Colonic mucosa (tissue), 4 donors: ENCODE measurements at regions not wholly inside any gene's neighbourhood (a gene's known extent, or its start where the extent isn't known, plus 50 kb on each side); places are given as distances from the start of the nearest gene placed in this dataset.

Experiments used
- DNase-seq: peaks from one replicate; pipeline ENCODE4 v3.0.0-alpha.2; 2020
- H3K27ac ChIP-seq: fragments of 200-600 bp; one replicate; pipeline ENCODE4 v1.8.0; 2021
- H3K27me3 ChIP-seq: fragments of 200-600 bp; one replicate; pipeline ENCODE4 v1.8.0; 2021
- H3K36me3 ChIP-seq: fragments of 200-600 bp; one replicate; pipeline ENCODE4 v1.8.0; 2021
- H3K4me1 ChIP-seq: fragments of 200-600 bp; one replicate; pipeline ENCODE4 v1.8.0; 2021; ENCODE audit warnings: mild to moderate bottlenecking
- H3K4me3 ChIP-seq: fragments of 200-600 bp; one replicate; pipeline ENCODE4 v1.8.0; 2021
- H3K9ac ChIP-seq, 2 donors: one replicate each; pipeline ENCODE4 v1.7.0; 2013; ENCODE audit warnings: control low read depth in 2 of 2, low read depth in 2 of 2, low read length in 2 of 2
- H3K9me3 ChIP-seq: fragments of 200-600 bp; one replicate; pipeline ENCODE4 v1.8.0; 2021
- intact Hi-C: fragments of 100-400 bp; cut with DNase I; formaldehyde crosslinking; loops from one replicate; pipeline ENCODE4 v1.14.1; 2022
- TF ChIP-seq, protein P1 (sequence below): fragments of 200-600 bp; IDR thresholded peaks from one replicate; pipeline ENCODE4 v1.8.0; 2022; ENCODE audit warnings: antibody characterized with exemption, mild to moderate bottlenecking
- donor health status: healthy.
- donor health status: DM: no; HTN: no; CAD: no.
- donor health status: DM: no; HTN: no; CAD: no.

DNA sequence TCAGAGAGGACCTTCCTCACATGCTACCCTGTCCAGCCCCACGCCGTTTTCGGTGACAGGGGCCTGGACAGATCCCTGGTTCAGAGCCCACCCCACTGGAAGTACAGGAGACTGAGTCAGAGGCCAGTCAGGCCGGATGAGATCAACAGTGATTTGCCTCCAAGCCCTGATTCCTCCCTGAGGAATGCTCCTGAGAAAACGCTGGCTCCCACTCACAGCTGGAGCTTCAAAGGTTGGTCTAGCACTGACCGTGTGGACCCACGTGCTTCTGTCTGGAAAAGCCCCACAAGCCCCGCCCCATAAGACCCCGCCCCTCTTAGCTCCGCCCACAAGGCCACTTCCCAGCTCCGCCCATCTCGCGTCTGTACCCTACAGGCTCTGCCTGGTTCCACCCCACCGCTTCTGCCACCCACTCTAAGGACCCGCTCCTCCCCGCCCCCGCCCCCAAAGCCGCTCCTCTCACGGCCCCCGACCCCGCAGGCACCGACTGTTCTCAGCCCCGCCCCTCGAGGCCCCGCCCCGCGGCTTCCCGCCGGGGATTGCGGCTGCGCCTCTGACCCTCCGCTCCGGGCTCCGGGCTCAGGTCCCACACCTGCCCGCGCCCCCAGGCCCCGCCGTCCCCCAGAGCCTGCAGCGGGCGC, 64.9 kb upstream of the BHLHE23 start:
- no peaks in the 10 kb centered on the region for H3K4me1 ChIP-seq
- no peak overlapping the region for H3K27ac ChIP-seq
- no peak for DNase-seq
- peaks cover 20% of the 10 kb centered on the region for H3K27me3 ChIP-seq
- no peak overlapping the region for H3K4me3 ChIP-seq
- H3K9ac ChIP-seq: no peak overlapping the region
- TF ChIP-seq, protein P1, sequence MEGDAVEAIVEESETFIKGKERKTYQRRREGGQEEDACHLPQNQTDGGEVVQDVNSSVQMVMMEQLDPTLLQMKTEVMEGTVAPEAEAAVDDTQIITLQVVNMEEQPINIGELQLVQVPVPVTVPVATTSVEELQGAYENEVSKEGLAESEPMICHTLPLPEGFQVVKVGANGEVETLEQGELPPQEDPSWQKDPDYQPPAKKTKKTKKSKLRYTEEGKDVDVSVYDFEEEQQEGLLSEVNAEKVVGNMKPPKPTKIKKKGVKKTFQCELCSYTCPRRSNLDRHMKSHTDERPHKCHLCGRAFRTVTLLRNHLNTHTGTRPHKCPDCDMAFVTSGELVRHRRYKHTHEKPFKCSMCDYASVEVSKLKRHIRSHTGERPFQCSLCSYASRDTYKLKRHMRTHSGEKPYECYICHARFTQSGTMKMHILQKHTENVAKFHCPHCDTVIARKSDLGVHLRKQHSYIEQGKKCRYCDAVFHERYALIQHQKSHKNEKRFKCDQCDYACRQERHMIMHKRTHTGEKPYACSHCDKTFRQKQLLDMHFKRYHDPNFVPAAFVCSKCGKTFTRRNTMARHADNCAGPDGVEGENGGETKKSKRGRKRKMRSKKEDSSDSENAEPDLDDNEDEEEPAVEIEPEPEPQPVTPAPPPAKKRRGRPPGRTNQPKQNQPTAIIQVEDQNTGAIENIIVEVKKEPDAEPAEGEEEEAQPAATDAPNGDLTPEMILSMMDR: no peak
- no peaks in the 10 kb centered on the region for H3K9me3 ChIP-seq
- intact Hi-C loops: no loop called here
- H3K36me3 ChIP-seq: no peaks in the 10 kb centered on the region

DNA sequence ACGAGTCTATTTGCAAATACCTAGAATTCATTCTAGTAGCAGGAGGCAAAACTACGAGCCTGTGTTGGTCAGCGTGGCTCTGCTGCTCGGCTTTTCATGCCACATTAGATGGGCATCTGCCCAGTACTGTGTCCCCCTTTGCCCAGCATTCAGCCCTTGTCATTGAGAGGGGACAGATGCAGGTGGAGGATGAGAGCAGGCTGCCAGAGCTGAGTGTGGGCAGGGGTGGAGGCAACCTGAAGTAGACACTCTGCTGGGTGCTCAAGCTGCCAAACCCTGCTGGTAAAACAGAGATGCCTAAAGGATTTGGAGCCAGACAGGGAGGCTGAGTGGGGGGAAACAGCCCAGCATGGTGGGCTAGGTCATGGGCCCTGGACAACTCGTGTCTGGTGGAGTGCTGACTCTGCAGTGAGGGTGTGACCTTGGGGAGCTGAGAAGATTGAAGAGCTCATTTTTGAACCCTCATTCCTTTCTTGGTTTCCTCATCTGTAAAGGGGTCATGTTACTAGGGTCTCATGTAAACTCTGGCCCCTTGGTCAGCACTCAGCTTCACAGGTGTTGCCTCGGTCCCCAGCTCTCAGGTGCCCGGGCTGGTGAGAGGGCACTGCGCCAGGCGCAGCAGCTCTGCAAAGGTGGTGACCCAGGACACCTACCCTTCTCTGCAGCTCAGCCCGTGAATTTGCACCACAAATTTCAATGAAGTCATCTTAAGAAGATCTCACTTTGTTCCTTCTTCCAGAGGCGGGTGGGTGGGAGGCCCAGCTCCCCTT, 64.2 kb upstream of the BHLHE23 start:
- H3K9ac ChIP-seq: no peak overlapping the region
- H3K27me3 ChIP-seq: peaks cover 20% of the 10 kb centered on the region
- intact Hi-C loops: no loop called here
- no peaks in the 10 kb centered on the region for H3K9me3 ChIP-seq
- H3K4me1 ChIP-seq: no peaks in the 10 kb centered on the region
- no peaks in the 10 kb centered on the region for H3K36me3 ChIP-seq
- no peak overlapping the region for H3K4me3 ChIP-seq
- TF ChIP-seq, protein P1: no peak
- H3K27ac ChIP-seq: no peak overlapping the region
- DNase-seq: no peak

DNA sequence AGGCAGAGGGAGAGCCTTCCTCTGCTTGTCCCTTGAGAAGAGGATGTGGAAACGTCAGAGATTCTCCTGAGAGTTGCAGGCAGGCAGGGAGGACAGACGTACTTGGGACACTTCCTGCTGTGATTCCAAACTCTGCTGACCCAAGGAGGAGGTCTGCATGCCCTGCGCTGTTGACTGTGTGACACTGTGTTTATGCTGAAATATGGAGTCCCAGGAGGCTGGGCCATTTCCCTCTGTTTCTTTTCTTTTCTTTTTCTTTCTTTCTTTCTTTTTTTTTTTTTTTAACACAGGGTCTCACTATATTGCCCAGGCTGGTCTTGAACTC, 63.5 kb upstream of the BHLHE23 start:
- TF ChIP-seq, protein P1: no peak
- Histone ChIP-seq H3K4me1 (no peaks in the 10 kb centered on the region), H3K36me3 (no peaks in the 10 kb centered on the region), H3K27ac (no peak overlapping the region), H3K9me3 (no peaks in the 10 kb centered on the region), H3K9ac (no peak overlapping the region), H3K4me3 (no peak overlapping the region), H3K27me3 (peaks cover 20% of the 10 kb centered on the region)
- intact Hi-C loops: no loop called here
- no peak for DNase-seq

DNA sequence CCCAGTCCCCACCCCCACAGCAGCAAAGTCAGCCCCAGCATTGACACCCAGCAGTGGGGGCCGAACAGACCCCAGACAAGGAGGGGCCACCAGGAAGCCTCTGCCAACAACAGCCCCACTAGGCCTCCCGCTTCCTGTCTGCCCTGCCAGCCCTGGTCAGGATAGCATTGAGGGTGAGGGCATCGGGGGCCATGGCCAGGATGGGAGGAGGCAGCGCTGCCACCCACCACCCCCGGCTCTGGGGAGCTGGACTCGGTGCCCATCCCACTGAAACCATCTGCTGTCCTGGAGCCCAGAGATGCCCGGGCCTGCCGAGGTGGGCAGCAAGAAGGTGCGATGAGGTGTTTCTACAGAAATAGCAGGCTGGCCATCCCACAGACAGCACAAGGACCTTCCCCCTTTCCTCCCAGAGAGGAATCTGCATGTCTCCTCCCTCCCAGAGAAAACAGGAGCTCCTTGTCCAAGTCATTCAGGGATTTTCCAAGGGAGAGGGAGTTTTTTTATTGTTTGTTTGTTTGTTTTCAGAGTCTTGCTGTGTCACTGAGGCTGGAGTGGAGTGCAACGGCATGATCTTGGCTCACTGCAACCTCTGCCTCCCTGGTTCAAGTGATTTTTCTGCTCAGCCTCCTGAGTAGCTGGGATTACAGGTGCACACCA, 62.1 kb upstream of the BHLHE23 start:
- intact Hi-C loops: no loop called here
- Histone ChIP-seq H3K27ac (no peak overlapping the region), H3K36me3 (no peaks in the 10 kb centered on the region), H3K4me3 (no peak overlapping the region), H3K27me3 (peaks cover 20% of the 10 kb centered on the region), H3K4me1 (no peaks in the 10 kb centered on the region), H3K9ac (no peak overlapping the region), H3K9me3 (no peaks in the 10 kb centered on the region)
- TF ChIP-seq, protein P1: no peak
- DNase-seq: no peak

DNA sequence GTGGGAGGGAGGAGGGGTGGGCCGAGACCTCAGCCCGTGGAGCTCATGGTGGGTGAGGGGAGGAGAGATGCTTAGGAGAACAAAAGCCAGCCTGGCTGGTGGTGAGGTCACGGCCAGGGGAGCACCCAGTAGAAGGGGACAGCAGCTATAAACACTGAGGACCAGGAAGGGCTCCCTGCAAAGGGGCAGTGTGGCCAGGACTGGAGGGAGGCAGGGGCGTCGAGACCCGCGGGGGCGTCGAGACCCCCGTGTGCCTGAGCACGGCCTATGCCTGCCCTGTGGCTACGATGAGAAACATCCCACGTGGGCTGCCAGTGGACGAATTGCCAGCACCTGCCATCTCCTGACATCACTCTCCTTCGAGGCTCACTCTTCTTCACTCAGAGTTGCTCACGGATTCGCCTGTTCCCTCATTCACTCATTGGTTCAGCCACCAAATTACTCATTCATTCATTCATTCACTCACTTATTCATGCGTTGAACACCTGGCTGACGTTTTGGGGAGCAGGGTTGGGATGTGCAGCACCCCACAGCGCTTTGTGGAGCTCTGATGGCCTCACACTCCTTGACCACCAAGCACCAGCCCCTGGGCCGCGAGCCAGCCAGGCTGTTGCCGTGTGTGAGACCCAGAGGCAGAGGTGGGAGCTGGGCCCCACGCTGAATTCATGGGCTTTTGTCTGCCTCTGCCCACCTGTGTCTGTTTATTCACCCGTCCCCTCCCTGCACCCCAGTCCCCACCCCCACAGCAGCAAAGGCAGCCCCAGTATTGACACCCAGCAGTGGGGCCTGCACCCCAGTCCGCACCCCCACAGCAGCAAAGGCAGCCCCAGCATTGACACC, 61.2 kb upstream of the BHLHE23 start:
- Histone ChIP-seq H3K4me1 (no peaks in the 10 kb centered on the region), H3K9ac (no peak overlapping the region), H3K36me3 (no peaks in the 10 kb centered on the region), H3K9me3 (no peaks in the 10 kb centered on the region), H3K27me3 (peaks cover 15% of the 10 kb centered on the region), H3K4me3 (no peak overlapping the region), H3K27ac (no peak overlapping the region)
- TF ChIP-seq, protein P1: no peak
- intact Hi-C loops: no loop called here
- DNase-seq: no peak
